ENCODE measurements at regions not wholly inside any gene's neighbourhood (a gene's known extent, or its start where the extent isn't known, plus 50 kb on each side); places are given as distances from the start of the nearest gene placed in this dataset.

DNA sequence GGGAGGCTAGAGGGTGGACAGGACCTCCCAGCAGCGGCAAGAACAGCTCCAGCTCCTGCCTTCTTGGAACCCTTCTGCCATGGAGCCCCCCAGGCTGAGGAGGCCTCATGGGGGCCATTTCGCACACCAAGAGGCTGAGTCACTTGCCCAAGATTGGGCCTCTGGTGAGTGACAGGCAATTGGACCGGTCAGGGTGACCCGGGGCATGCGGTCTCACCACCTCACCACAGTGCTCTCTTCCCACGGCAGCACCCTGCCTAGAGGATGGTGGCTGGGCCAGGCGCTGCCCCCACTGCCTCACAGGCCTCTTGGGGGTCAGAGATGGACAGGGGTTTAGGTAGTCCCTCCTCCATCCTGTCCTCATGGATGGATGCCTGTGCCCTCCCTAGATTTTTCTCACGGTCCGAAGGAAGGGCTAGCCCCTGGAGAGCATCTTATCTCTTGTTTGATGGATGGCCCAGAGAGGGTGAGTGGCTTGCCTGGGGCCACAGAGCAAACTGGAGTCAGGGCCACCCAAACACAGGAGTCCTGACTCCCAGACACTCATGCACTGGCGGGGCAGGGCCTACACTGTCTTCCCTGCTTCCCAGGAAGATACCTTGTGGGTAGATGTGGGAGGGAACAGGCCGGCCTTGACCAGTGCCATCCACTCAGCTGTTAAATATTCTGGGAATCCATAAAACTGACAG lies 119.2 kb downstream of the INHBB start:
- Histone ChIP-seq H3K4me1 (peaks cover 21% of the 10 kb centered on the region), H3K4me3 (no peak overlapping the region), H3K36me3 (no peaks in the 10 kb centered on the region), H3K27ac (no peak overlapping the region), H3K9me3 (no peaks in the 10 kb centered on the region), H3K27me3 (ENCODE audit: low read depth) (no peaks in the 10 kb centered on the region)
- intact Hi-C loops (cut with DNase I), result no loop called here
- DNase-seq (peak; percentile 19), ATAC-seq (no peak)
- TF ChIP-seq, protein P1, sequence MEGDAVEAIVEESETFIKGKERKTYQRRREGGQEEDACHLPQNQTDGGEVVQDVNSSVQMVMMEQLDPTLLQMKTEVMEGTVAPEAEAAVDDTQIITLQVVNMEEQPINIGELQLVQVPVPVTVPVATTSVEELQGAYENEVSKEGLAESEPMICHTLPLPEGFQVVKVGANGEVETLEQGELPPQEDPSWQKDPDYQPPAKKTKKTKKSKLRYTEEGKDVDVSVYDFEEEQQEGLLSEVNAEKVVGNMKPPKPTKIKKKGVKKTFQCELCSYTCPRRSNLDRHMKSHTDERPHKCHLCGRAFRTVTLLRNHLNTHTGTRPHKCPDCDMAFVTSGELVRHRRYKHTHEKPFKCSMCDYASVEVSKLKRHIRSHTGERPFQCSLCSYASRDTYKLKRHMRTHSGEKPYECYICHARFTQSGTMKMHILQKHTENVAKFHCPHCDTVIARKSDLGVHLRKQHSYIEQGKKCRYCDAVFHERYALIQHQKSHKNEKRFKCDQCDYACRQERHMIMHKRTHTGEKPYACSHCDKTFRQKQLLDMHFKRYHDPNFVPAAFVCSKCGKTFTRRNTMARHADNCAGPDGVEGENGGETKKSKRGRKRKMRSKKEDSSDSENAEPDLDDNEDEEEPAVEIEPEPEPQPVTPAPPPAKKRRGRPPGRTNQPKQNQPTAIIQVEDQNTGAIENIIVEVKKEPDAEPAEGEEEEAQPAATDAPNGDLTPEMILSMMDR (IDR thresholded peaks at IDR 0.05), result no peak

DNA sequence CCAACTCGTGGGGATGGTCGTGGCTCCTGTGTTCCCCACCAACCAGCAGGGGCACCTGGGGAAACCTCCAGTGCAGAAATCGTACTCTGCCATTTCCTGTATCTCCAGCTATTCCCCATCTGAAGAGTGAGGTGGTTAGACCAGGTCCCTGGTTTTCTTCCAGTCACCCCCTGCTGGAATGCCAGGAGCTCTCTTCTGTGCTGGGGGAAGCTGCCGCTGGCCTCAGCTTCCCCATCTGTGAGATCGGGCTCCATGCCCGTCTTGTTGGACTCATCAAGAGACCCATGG lies 119.7 kb downstream of the INHBB start:
- intact Hi-C loops (cut with DNase I), result no loop called here
- TF ChIP-seq, protein P1 (IDR thresholded peaks at IDR 0.05), result no peak
- Histone ChIP-seq H3K27me3 (ENCODE audit: low read depth) (no peaks in the 10 kb centered on the region), H3K27ac (no peak overlapping the region), H3K9me3 (no peaks in the 10 kb centered on the region), H3K36me3 (no peaks in the 10 kb centered on the region), H3K4me1 (peaks cover 26% of the 10 kb centered on the region), H3K4me3 (no peak overlapping the region)
- no peak for ATAC-seq
- DNase-seq, result no peak

DNA sequence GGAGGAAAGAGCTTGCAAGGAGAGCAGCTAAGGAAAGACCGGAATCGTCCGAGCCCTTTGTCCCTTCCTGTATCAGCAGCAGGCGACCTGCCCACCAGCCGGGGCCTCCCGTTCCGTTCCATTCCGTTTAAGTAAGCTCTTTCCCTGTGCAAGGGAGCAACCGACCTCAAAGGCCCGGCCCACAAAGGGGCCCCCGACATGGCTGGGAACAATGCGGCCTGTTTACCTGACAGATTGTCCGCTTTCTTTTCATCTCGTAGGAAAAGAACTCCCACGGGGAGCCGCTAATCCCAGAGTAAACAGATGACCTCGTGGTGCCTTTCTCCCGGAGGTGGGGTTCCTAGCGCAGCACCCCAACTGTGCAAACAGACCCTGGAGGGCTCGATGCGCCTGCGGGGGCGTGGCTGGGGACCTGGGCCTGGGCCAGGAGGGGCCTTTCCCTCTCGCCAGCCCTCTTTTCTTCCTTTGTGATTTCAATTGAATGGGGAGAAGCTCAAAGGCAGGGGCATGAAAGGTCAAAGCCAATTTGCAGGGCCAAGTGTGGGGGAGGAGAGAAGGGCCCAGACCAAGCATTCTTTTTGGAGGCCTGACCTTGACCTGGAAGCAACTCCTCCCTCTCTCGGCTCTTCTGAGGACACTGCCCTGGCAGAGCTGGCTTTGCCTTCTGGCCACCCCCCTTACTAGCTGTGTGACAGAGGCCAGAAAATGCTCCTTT lies 120.2 kb downstream of the INHBB start:
- ATAC-seq (no peak), DNase-seq (peak; percentile 45)
- Histone ChIP-seq H3K9me3 (no peaks in the 10 kb centered on the region), H3K4me3 (no peak overlapping the region), H3K27me3 (ENCODE audit: low read depth) (no peaks in the 10 kb centered on the region), H3K36me3 (no peaks in the 10 kb centered on the region), H3K27ac (no peak overlapping the region), H3K4me1 (peaks cover 31% of the 10 kb centered on the region)
- TF ChIP-seq, protein P1 (IDR thresholded peaks at IDR 0.05), result no peak
- intact Hi-C loops (cut with DNase I), result no loop called here

DNA sequence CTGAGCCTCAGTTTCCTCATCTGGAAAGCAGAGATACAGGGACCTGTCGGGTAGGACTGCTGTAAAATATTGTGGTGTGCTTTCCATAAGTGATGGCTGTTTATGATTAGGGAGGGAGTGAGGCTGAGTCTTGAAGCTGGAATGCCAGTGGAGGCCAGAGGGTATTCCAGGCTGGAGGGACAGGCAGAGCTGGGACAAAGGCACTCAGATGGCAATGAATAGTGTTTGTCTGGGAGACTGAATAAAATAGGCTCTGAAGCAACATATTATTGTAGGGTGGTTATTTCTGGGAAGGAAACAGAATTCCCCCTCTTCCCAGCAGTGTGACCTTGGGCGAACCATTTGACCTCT lies 120.7 kb downstream of the INHBB start:
- TF ChIP-seq, protein P1 (IDR thresholded peaks at IDR 0.05), result no peak
- peaks cover 33% of the 10 kb centered on the region for H3K4me1 ChIP-seq
- ATAC-seq (no peak), DNase-seq (no peak)
- intact Hi-C loops (cut with DNase I), result no loop called here
- no peaks in the 10 kb centered on the region for H3K9me3 ChIP-seq
- no peak overlapping the region for H3K4me3 ChIP-seq
- H3K36me3 ChIP-seq, result no peaks in the 10 kb centered on the region
- no peaks in the 10 kb centered on the region for H3K27me3 ChIP-seq (ENCODE audit: low read depth)
- no peak overlapping the region for H3K27ac ChIP-seq

GRCh38 chr2:120468136-120468535 lies 122.2 kb downstream of the INHBB start:
- TF ChIP-seq, protein P1 (IDR thresholded peaks at IDR 0.05), result no peak
- peak; percentile 8 for DNase-seq
- Histone ChIP-seq H3K27ac (no peak overlapping the region), H3K9me3 (peaks cover 3% of the 10 kb centered on the region), H3K4me3 (no peak overlapping the region), H3K36me3 (no peaks in the 10 kb centered on the region), H3K27me3 (ENCODE audit: low read depth) (no peaks in the 10 kb centered on the region), H3K4me1 (peaks cover 33% of the 10 kb centered on the region)
- ATAC-seq, result no peak
- intact Hi-C loops (cut with DNase I), result no loop called here
